Keratinocyte (primary cell): ENCODE measurements at regions not wholly inside any gene's neighbourhood (a gene's known extent, or its start where the extent isn't known, plus 50 kb on each side); places are given as distances from the start of the nearest gene placed in this dataset.

ENCODE experiments used
- CTCF ChIP-seq, 3 experiments: IDR thresholded peaks in 1 of 3; conservative IDR thresholded peaks in 1 of 3; optimal IDR thresholded peaks in 1 of 3; 2 replicates in 2 of 3; 3 replicates in 1 of 3; pipeline versions ENCODE3 to v1.5.1; 2011; ENCODE audit warnings: low read length in 3 of 3, mild to moderate bottlenecking in 3 of 3, moderate library complexity in 2 of 3, control low read depth in 1 of 3, inconsistent platforms in 1 of 3; ENCODE audit not compliant: insufficient read depth in 2 of 3; ENCODE audit errors: extremely low read depth in 1 of 3
- EZH2 ChIP-seq: IDR thresholded peaks from one replicate; pipeline ENCODE4 v1.6.1; 2012; ENCODE audit warnings: inconsistent platforms, mild to moderate bottlenecking, low read length, moderate library complexity

DNA sequence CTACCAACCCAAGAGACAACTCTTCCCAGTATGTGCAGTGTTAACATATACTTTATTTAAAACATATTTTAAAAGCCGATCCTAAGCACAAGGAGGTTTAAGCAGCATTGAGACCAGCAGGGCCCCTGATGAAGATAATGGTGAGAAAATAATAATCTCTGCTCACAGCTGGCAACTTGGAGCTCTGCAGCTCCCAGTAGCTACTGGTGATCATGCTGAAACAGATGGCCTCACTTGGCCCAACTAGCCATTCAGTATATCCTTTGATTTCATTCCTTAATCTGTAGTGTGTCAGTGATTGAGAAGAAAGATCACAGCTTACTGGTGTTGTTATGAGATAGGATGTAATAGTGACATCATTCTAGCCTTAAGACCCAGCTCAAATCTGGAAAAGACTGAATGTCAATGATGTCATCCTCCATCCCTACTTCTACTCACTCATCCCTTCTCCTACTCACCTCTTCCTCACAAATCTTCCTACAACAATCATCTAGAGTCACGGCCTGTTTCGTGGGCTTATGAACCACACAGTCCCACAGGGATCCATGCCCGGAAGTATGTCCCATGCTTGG lies 817.9 kb downstream of the PLA2G4A start:
- TF ChIP-seq CTCF (optimal IDR thresholded peaks at IDR 0.05 in 1 of 3, IDR thresholded peaks at IDR 0.05 in 1 of 3, conservative IDR thresholded peaks at IDR 0.05 in 1 of 3; ENCODE audit: extremely low read depth in 1 of 3, insufficient read depth in 2 of 3, low read length in 3 of 3) (no peak), EZH2 (no peak)
